Keratinocyte (primary cell): ENCODE measurements at regions not wholly inside any gene's neighbourhood (a gene's known extent, or its start where the extent isn't known, plus 50 kb on each side); places are given as distances from the start of the nearest gene placed in this dataset.

ENCODE experiments used
- CTCF ChIP-seq, 3 experiments: IDR thresholded peaks in 1 of 3; conservative IDR thresholded peaks in 1 of 3; optimal IDR thresholded peaks in 1 of 3; 2 replicates in 2 of 3; 3 replicates in 1 of 3; pipeline versions ENCODE3 to v1.5.1; 2011; ENCODE audit warnings: low read length in 3 of 3, mild to moderate bottlenecking in 3 of 3, moderate library complexity in 2 of 3, control low read depth in 1 of 3, inconsistent platforms in 1 of 3; ENCODE audit not compliant: insufficient read depth in 2 of 3; ENCODE audit errors: extremely low read depth in 1 of 3
- EZH2 ChIP-seq: IDR thresholded peaks from one replicate; pipeline ENCODE4 v1.6.1; 2012; ENCODE audit warnings: inconsistent platforms, mild to moderate bottlenecking, low read length, moderate library complexity

GRCh38 chr2:104289651-104290565 lies 564.0 kb upstream of the POU3F3 start:
- TF ChIP-seq EZH2 (no peak), CTCF (optimal IDR thresholded peaks at IDR 0.05 in 1 of 3, IDR thresholded peaks at IDR 0.05 in 1 of 3, conservative IDR thresholded peaks at IDR 0.05 in 1 of 3; ENCODE audit: extremely low read depth in 1 of 3, insufficient read depth in 2 of 3, low read length in 3 of 3) (no peak)
